CD14-positive monocyte (primary cell): ENCODE measurements at regions not wholly inside any gene's neighbourhood (a gene's known extent, or its start where the extent isn't known, plus 50 kb on each side); places are given as distances from the start of the nearest gene placed in this dataset.

ENCODE experiments used
- DNase-seq, 3 donors: peaks; one replicate each; pipeline ENCODE4 v3.0.0-alpha.2; 2011 to 2022
- H2AFZ ChIP-seq: 2 replicates; pipeline ENCODE4 v1.6.0; 2012; ENCODE audit warnings: mild to moderate bottlenecking, low read depth, low read length, inconsistent platforms; ENCODE audit not compliant: insufficient read depth, poor library complexity, severe bottlenecking
- H3K27ac ChIP-seq, 2 donors: 1 replicate in 1 of 2; 2 replicates in 1 of 2; pipeline ENCODE4 v1.5.1; 2012 to 2013; ENCODE audit warnings: low read length in 2 of 2, control low read depth in 1 of 2, inconsistent platforms in 1 of 2, low read depth in 1 of 2, mild to moderate bottlenecking in 1 of 2
- H3K27me3 ChIP-seq, 2 donors: one replicate each; pipeline versions ENCODE4 v1.6.0 to v1.6.1; 2011 to 2013; ENCODE audit warnings: low read length in 2 of 2; ENCODE audit not compliant: control insufficient read depth in 2 of 2, insufficient read depth in 2 of 2
- H3K36me3 ChIP-seq, 2 donors: replicated peaks in 1 of 2; 1 replicate in 1 of 2; 2 replicates in 1 of 2; pipeline versions ENCODE4 v1.5.1 to v1.6.1; 2012 to 2013; ENCODE audit warnings: low read length in 2 of 2, control low read depth in 1 of 2, inconsistent platforms in 1 of 2, mild to moderate bottlenecking in 1 of 2; ENCODE audit not compliant: insufficient read depth in 2 of 2, control insufficient read depth in 1 of 2
- H3K4me1 ChIP-seq, 2 donors: 1 replicate in 1 of 2; 2 replicates in 1 of 2; pipeline versions ENCODE4 v1.5.1 to v1.6.1; 2012 to 2013; ENCODE audit warnings: low read length in 2 of 2, control low read depth in 1 of 2, inconsistent platforms in 1 of 2, mild to moderate bottlenecking in 1 of 2, moderate library complexity in 1 of 2; ENCODE audit not compliant: insufficient read depth in 2 of 2, control insufficient read depth in 1 of 2
- H3K4me2 ChIP-seq: replicated peaks from 2 replicates; pipeline ENCODE3; 2012; ENCODE audit warnings: low read length, moderate library complexity, mild to moderate bottlenecking; ENCODE audit not compliant: poor library complexity, severe bottlenecking; ENCODE audit errors: extremely low read depth
- H3K4me3 ChIP-seq, 3 experiments: fragments of 200-600 bp in 1 of 3; sonication (generic) in 1 of 3; replicated peaks in 1 of 3; 1 replicate in 2 of 3; 2 replicates in 1 of 3; pipeline ENCODE4 v1.5.1; 2011 to 2013; ENCODE audit warnings: low read length in 3 of 3, mild to moderate bottlenecking in 3 of 3, control low read depth in 2 of 3, low read depth in 2 of 3, inconsistent platforms in 1 of 3, moderate library complexity in 1 of 3
- H3K79me2 ChIP-seq: 2 replicates; pipeline ENCODE4 v1.6.0; 2012; ENCODE audit warnings: mild to moderate bottlenecking, control low read depth, inconsistent platforms, low read length, moderate library complexity; ENCODE audit not compliant: insufficient read depth
- H3K9ac ChIP-seq: 2 replicates; pipeline ENCODE4 v1.6.0; 2017; ENCODE audit warnings: low read length, mild to moderate bottlenecking; ENCODE audit not compliant: insufficient read depth, poor library complexity, severe bottlenecking
- H3K9me3 ChIP-seq, 2 donors: replicated peaks in 1 of 2; 1 replicate in 1 of 2; 2 replicates in 1 of 2; pipeline versions ENCODE4 v1.5.1 to v1.6.1; 2012 to 2013; ENCODE audit warnings: low read length in 2 of 2, control low read depth in 1 of 2; ENCODE audit not compliant: control insufficient read depth in 1 of 2, insufficient read depth in 1 of 2
- H4K20me1 ChIP-seq: 2 replicates; pipeline ENCODE4 v1.6.0; 2012; ENCODE audit warnings: mild to moderate bottlenecking, low read length, control low read depth, moderate library complexity; ENCODE audit not compliant: insufficient read depth
- H3K27ac Mint-ChIP-seq, 7 donors: one replicate each; pipeline ENCODE4 v1.8.0; 2020; ENCODE audit warnings: mild to moderate bottlenecking in 7 of 7, mixed read lengths in 7 of 7, moderate library complexity in 6 of 7, inconsistent platforms in 2 of 7
- H3K27me3 Mint-ChIP-seq, 3 donors: one replicate each; pipeline ENCODE4 v1.8.0; 2021 to 2022; ENCODE audit warnings: low read depth in 3 of 3, mild to moderate bottlenecking in 3 of 3, mixed read lengths in 3 of 3, moderate library complexity in 3 of 3, inconsistent platforms in 1 of 3
- H3K36me3 Mint-ChIP-seq, 2 donors: one replicate each; pipeline ENCODE4 v1.8.0; 2020; ENCODE audit warnings: mixed read lengths in 2 of 2, inconsistent platforms in 1 of 2, mild to moderate bottlenecking in 1 of 2
- H3K4me1 Mint-ChIP-seq: one replicate; pipeline ENCODE4 v1.8.0; 2020; ENCODE audit warnings: mild to moderate bottlenecking, mixed read lengths
- H3K4me3 Mint-ChIP-seq, 2 donors: one replicate each; pipeline ENCODE4 v1.8.0; 2020; ENCODE audit warnings: mild to moderate bottlenecking in 2 of 2, mixed read lengths in 2 of 2, moderate library complexity in 1 of 2
- H3K9me3 Mint-ChIP-seq, 7 donors: one replicate each; pipeline ENCODE4 v1.8.0; 2020 to 2022; ENCODE audit warnings: mixed read lengths in 7 of 7, mild to moderate bottlenecking in 6 of 7, moderate library complexity in 6 of 7, inconsistent platforms in 2 of 7
- WGBS: methylation state at CpG from one replicate; pipeline ENCODE4 v1.1.5; 2013; ENCODE audit warnings: missing lambda C conversion rate; ENCODE audit not compliant: insufficient coverage; 5-methylcytosine and 5-hydroxymethylcytosine counted together
- intact Hi-C, 2 donors: fragments of 100-400 bp; cut with micrococcal nuclease; formaldehyde crosslinking; loops; one replicate each; pipeline versions ENCODE4 v1.15.0 to v1.15.1; 2023
- TF ChIP-seq, protein P1 (sequence below): fragments of 200-600 bp; IDR thresholded peaks from one replicate; pipeline ENCODE4 v1.8.0; 2022; ENCODE audit warnings: antibody characterized with exemption, mild to moderate bottlenecking

DNA sequence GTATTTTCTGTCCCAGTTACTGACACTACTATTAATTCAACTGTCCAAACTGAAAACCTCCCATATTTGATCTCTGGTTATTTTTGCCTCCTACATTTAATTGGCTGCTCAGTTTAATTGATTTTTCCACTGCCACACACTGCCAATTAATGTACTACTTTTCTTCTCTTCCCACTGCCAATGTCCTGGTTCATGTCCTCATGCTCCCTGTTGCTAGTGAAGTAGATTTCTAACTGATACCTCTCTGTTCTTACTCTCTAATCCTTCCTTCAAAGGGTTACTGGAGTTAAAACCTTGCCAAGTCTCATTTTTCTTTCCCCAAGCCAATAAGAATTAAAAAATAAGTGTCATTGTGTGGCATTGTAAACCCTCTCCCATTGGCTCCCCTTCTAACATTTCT lies 440.6 kb upstream of the JAG1 start:
- DNase-seq = no peak
- Histone ChIP-seq H3K9ac (no peak overlapping the region), H3K27ac (no peak overlapping the region), H3K27me3 (no peaks in the 10 kb centered on the region), H3K4me3 (no peak overlapping the region), H3K79me2 (no peaks in the 10 kb centered on the region), H2AFZ (no peak overlapping the region), H3K4me2 (no peak overlapping the region), H3K9me3 (no peaks in the 10 kb centered on the region), H4K20me1 (no peaks in the 10 kb centered on the region), H3K36me3 (no peaks in the 10 kb centered on the region), H3K4me1 (no peaks in the 10 kb centered on the region)
- TF ChIP-seq, protein P1, sequence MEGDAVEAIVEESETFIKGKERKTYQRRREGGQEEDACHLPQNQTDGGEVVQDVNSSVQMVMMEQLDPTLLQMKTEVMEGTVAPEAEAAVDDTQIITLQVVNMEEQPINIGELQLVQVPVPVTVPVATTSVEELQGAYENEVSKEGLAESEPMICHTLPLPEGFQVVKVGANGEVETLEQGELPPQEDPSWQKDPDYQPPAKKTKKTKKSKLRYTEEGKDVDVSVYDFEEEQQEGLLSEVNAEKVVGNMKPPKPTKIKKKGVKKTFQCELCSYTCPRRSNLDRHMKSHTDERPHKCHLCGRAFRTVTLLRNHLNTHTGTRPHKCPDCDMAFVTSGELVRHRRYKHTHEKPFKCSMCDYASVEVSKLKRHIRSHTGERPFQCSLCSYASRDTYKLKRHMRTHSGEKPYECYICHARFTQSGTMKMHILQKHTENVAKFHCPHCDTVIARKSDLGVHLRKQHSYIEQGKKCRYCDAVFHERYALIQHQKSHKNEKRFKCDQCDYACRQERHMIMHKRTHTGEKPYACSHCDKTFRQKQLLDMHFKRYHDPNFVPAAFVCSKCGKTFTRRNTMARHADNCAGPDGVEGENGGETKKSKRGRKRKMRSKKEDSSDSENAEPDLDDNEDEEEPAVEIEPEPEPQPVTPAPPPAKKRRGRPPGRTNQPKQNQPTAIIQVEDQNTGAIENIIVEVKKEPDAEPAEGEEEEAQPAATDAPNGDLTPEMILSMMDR = no peak
- H3K9me3 Mint-ChIP-seq = peaks cover 0 to 5% (median 2%) of the 10 kb centered on the region in 7 donors
- intact Hi-C loops = no loop called here
- H3K27me3 Mint-ChIP-seq = no peaks in the 10 kb centered on the region
- H3K4me1 Mint-ChIP-seq = no peaks in the 10 kb centered on the region
- H3K4me3 Mint-ChIP-seq = no peak overlapping the region
- H3K36me3 Mint-ChIP-seq = no peaks in the 10 kb centered on the region
- no peak overlapping the region for H3K27ac Mint-ChIP-seq

DNA sequence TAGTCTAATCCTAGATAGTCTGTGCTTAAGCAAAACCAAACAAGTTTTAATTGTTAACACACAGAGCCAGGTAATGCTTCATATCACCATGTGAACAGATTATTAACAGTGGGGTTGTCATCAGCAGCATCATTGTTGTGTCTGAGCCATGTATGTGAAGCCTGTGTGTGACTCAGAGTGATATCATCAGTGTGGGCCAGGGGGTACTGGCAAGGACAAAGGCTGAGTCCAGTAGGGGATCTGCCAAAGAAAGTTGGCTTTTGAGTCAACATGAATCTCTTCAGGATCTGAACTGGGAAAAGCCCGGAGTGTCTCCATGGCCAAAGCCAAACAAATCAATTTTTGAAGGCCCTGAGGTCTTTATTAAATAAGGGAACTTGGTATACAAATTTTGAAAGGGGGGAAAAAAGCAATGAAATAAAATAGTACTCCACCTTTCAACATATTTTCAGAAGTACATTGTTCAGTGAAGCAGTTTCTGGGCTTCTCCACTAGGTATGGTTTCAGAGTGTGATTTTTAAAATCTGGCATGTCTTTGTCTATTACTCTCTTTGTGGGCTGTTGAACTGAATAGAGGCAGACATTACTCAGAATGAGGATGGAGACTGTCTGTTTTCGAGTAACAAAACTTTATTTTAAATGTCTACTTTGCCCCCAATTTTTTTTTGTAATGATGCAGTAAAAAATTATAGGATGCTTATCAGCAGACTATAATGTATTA lies 444.2 kb upstream of the JAG1 start:
- TF ChIP-seq, protein P1 = no peak
- Mint-ChIP-seq H3K36me3 (no peaks in the 10 kb centered on the region), H3K4me1 (no peaks in the 10 kb centered on the region), H3K27me3 (no peaks in the 10 kb centered on the region), H3K4me3 (no peak overlapping the region), H3K9me3 (peaks cover 0 to 5% (median 2%) of the 10 kb centered on the region in 7 donors), H3K27ac (no peak overlapping the region)
- Histone ChIP-seq H3K4me1 (no peaks in the 10 kb centered on the region), H2AFZ (no peak overlapping the region), H4K20me1 (no peaks in the 10 kb centered on the region), H3K4me3 (no peak overlapping the region), H3K9ac (no peak overlapping the region), H3K27me3 (no peaks in the 10 kb centered on the region), H3K36me3 (no peaks in the 10 kb centered on the region), H3K79me2 (no peaks in the 10 kb centered on the region), H3K27ac (no peak overlapping the region), H3K9me3 (no peaks in the 10 kb centered on the region), H3K4me2 (no peak overlapping the region)
- no CpG with 5 or more reads among the region's 2 CpGs for WGBS
- intact Hi-C loops = no loop called here
- no peak for DNase-seq
